Ovary (tissue), 3 donors: ENCODE measurements at regions not wholly inside any gene's neighbourhood (a gene's known extent, or its start where the extent isn't known, plus 50 kb on each side); places are given as distances from the start of the nearest gene placed in this dataset.

Experiments
- EP300 ChIP-seq: sonication (generic); formaldehyde crosslinking; IDR thresholded peaks from one replicate; pipeline ENCODE4 v1.6.1; 2017; ENCODE audit warnings: antibody characterized with exemption
- TF ChIP-seq, protein P1 (sequence below), 3 donors: fragments of 450-650 bp in 2 of 3; fragments of 200-600 bp in 1 of 3; IDR thresholded peaks; one replicate each; pipeline versions ENCODE4 v1.5.1 to v1.8.0; 2016 to 2022; ENCODE audit warnings: antibody characterized with exemption in 3 of 3, mild to moderate bottlenecking in 1 of 3
- donor health status: DM: no; HTN: no; CAD: no.

DNA sequence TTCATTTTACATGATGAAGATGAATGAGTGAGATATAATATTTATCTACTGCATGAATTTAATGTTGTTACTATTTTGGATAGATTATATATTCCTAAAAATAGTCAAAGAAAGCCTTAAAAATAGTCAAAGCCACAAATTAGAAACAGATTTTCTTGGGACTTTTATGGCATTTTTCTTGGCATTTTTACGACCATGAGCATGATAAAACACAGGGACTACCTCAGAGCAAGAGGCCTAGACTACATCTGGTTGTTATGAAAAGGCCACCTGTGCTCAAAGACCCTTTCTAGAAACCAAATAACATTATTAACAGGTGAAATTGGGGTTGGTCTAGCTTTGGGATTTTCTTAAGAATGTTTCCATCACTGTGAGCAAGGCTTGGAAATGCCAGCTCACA is 281.0 kb downstream of the OXSM start:
- TF ChIP-seq EP300 = no peak
- TF ChIP-seq, protein P1, sequence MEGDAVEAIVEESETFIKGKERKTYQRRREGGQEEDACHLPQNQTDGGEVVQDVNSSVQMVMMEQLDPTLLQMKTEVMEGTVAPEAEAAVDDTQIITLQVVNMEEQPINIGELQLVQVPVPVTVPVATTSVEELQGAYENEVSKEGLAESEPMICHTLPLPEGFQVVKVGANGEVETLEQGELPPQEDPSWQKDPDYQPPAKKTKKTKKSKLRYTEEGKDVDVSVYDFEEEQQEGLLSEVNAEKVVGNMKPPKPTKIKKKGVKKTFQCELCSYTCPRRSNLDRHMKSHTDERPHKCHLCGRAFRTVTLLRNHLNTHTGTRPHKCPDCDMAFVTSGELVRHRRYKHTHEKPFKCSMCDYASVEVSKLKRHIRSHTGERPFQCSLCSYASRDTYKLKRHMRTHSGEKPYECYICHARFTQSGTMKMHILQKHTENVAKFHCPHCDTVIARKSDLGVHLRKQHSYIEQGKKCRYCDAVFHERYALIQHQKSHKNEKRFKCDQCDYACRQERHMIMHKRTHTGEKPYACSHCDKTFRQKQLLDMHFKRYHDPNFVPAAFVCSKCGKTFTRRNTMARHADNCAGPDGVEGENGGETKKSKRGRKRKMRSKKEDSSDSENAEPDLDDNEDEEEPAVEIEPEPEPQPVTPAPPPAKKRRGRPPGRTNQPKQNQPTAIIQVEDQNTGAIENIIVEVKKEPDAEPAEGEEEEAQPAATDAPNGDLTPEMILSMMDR (IDR thresholded peaks at IDR 0.05) = no peak
